GM06990 (cell line): ENCODE measurements at regions not wholly inside any gene's neighbourhood (a gene's known extent, or its start where the extent isn't known, plus 50 kb on each side); places are given as distances from the start of the nearest gene placed in this dataset.

Experiments
- DNase-seq: peaks from one replicate; pipeline ENCODE4 v3.0.0-alpha.2; 2011; ENCODE audit not compliant: insufficient read length; ENCODE audit errors: extremely low read depth
- H3K27me3 ChIP-seq: replicated peaks from 2 replicates; pipeline ENCODE4 v1.6.0; 2011; ENCODE audit warnings: low read length; ENCODE audit not compliant: control insufficient read depth, insufficient read depth
- H3K36me3 ChIP-seq: 2 replicates; pipeline ENCODE4 v1.5.1; 2011; ENCODE audit warnings: low read length; ENCODE audit not compliant: control insufficient read depth, insufficient read depth
- H3K4me3 ChIP-seq: replicated peaks from 2 replicates; pipeline ENCODE4 v1.5.1; 2011; ENCODE audit warnings: low read depth, mild to moderate bottlenecking, control low read depth, low read length
- CTCF ChIP-seq: IDR thresholded peaks from 2 replicates; pipeline ENCODE4 v1.5.1; 2011; ENCODE audit warnings: low read length, control low read depth, mild to moderate bottlenecking, inconsistent platforms; ENCODE audit not compliant: insufficient read depth, poor library complexity, severe bottlenecking

GRCh38 chrX:145716226-145716625 is 101.4 kb upstream of the SLITRK2 start:
- Histone ChIP-seq H3K36me3 (no peaks in the 10 kb centered on the region), H3K27me3 (no peaks in the 10 kb centered on the region), H3K4me3 (no peak overlapping the region)
- no peak for DNase-seq
- TF ChIP-seq CTCF, result no peak

DNA sequence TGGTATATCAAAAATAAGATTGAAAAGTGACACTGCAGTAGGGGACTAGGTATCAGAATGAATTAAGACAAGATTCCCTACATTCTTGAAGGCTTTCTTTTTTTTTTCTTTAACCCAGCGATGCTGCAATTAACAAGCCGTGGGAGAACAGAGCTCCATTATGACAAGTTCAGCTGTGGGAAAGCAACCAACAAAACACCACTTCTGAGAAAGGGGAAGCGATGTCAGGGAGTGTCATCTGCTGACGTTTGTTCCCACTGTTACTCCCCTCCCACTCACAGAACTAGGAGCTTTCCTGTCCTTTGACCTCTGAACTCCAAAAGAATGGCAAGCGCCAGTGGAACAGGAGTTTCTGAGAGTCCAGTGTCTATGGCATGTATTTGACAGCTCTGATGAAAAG is 90.2 kb upstream of the SLITRK2 start:
- no peaks in the 10 kb centered on the region for H3K27me3 ChIP-seq
- no peaks in the 10 kb centered on the region for H3K36me3 ChIP-seq
- H3K4me3 ChIP-seq, result no peak overlapping the region
- no peak for TF ChIP-seq CTCF
- no peak for DNase-seq

DNA sequence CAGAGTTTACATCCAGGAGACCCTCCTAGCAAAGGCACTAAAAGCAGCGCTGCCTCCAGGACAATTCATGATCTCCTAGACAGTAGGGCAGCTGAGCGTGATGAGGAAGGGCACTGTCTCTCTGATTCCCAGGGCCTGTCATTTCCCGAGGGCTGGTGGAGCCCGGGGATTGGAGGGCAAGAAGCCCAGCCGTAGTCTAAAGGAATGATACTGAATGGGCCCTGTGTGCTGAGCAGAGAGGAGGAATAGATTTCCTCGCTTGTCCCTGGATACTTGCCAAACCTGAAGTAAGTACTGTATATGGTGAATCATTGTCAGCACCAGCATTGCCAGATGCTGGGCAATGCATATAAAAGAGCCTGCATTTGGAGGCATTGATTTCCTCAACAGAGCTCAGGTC is 88.0 kb upstream of the SLITRK2 start:
- no peak for DNase-seq
- H3K36me3 ChIP-seq, result no peaks in the 10 kb centered on the region
- no peak overlapping the region for H3K4me3 ChIP-seq
- H3K27me3 ChIP-seq, result no peaks in the 10 kb centered on the region
- no peak for TF ChIP-seq CTCF

DNA sequence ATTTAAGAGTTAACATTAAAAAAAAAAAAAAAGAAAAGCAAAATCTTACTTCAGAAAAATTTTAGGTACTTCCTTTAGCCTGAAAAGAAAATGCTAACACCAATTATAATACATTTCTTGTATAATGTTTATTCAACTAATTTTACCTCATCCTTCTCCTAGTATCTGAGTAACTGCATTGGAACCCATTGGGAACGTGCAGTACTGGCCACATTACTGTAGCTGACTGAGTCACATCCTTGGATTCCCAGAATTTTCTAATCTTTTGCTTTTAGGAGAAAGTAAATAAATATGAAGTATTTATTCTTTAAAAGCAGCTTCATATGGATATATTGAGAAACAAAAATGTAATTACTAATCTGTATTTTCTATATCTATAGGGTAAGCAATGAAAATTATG is 82.6 kb upstream of the SLITRK2 start:
- H3K36me3 ChIP-seq, result no peaks in the 10 kb centered on the region
- H3K4me3 ChIP-seq, result no peak overlapping the region
- no peak for TF ChIP-seq CTCF
- H3K27me3 ChIP-seq, result no peaks in the 10 kb centered on the region
- no peak for DNase-seq

GRCh38 chrX:145751943-145752342 is 65.7 kb upstream of the SLITRK2 start:
- Histone ChIP-seq H3K36me3 (no peaks in the 10 kb centered on the region), H3K4me3 (no peak overlapping the region), H3K27me3 (no peaks in the 10 kb centered on the region)
- TF ChIP-seq CTCF, result no peak
- no peak for DNase-seq
